Upper lobe of left lung (tissue), 6 donors: ENCODE measurements at regions not wholly inside any gene's neighbourhood (a gene's known extent, or its start where the extent isn't known, plus 50 kb on each side); places are given as distances from the start of the nearest gene placed in this dataset.

ENCODE experiments used
- ATAC-seq, 2 donors: fragments of 200-7000 bp; cut with Tn5 transposase; one replicate each; pipeline ENCODE4 v1.9.1; 2022; ENCODE audit warnings: mild to moderate bottlenecking in 2 of 2, moderate library complexity in 2 of 2; ENCODE audit not compliant: low FRiP score in 2 of 2
- DNase-seq, 2 donors: peaks; one replicate each; pipeline ENCODE4 v3.0.0-alpha.2; 2019 to 2020
- H3K27ac ChIP-seq, 4 donors: fragments of 200-600 bp; sonication (generic); one replicate each; pipeline ENCODE4 v1.5.1; 2016 to 2019
- H3K27me3 ChIP-seq, 4 donors: fragments of 200-600 bp; sonication (generic); one replicate each; pipeline ENCODE4 v1.5.1; 2017 to 2019
- H3K36me3 ChIP-seq, 4 donors: fragments of 200-600 bp; sonication (generic); one replicate each; pipeline ENCODE4 v1.5.1; 2016 to 2019
- H3K4me1 ChIP-seq, 4 donors: fragments of 200-600 bp; sonication (generic); one replicate each; pipeline ENCODE4 v1.5.1; 2018 to 2019
- H3K4me3 ChIP-seq, 4 donors: fragments of 200-600 bp; sonication (generic); one replicate each; pipeline ENCODE4 v1.5.1; 2017 to 2019; ENCODE audit warnings: mild to moderate bottlenecking in 2 of 4, moderate library complexity in 1 of 4
- H3K9me3 ChIP-seq, 4 donors: fragments of 200-600 bp; sonication (generic); one replicate each; pipeline ENCODE4 v1.5.1; 2018 to 2019
- CTCF ChIP-seq, 6 experiments: fragments of 450-650 bp in 4 of 6; fragments of 200-600 bp in 2 of 6; sonication (generic) in 2 of 6; IDR thresholded peaks; one replicate each; pipeline ENCODE4 v1.5.1; 2016 to 2019; ENCODE audit warnings: antibody characterized with exemption in 6 of 6
- EP300 ChIP-seq, 4 donors: sonication (generic); formaldehyde crosslinking; IDR thresholded peaks; one replicate each; pipeline ENCODE4 v1.5.1; 2017; ENCODE audit warnings: antibody characterized with exemption in 4 of 4, control low read depth in 2 of 4
- POLR2A ChIP-seq, 4 donors: fragments of 450-650 bp; IDR thresholded peaks; one replicate each; pipeline ENCODE4 v1.5.1; 2016 to 2017; ENCODE audit warnings: antibody characterized with exemption in 4 of 4, mild to moderate bottlenecking in 2 of 4
- POLR2AphosphoS5 ChIP-seq, 2 donors: sonication (generic); formaldehyde crosslinking; IDR thresholded peaks; one replicate each; pipeline ENCODE4 v1.5.1; 2017; ENCODE audit warnings: antibody characterized with exemption in 2 of 2
- WGBS, 2 donors: methylation state at CpG; one replicate each; pipeline ENCODE4 v1.1.5; 2017 to 2018; 5-methylcytosine and 5-hydroxymethylcytosine counted together
- donor health status: DM: no; HTN: no; CAD: no; lungs with moderate emphysema.
- donor health status: DM: no; HTN: yes; CAD: no; lungs with severe emphysema.

DNA sequence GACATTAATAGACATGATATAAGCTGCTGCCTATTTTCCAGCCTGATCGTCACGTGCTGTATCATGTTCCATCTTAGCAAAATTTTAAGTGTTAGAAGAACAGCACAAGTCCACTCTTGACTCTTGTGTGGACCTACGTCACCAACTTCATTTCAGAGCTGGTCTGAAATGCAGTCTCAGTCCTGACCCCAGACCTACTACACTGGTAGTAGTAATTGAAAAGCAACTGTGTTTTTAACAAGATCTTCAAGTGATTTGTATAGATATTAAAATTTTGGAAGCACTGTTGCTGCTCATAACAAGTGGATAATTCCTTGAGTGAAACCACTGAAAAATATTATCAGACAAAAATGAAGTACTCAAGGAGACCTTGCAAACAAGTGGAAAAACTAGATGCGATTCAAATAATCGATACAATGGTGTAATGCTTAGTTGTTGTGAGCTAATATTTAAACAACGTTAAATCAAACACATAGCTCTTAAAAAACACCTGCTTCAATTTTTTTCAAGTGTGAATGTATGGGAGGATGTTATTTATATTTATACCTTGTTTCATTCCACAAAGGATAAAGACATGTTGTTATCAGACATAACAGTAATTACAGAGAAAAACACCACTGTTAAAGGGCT, 110.9 kb upstream of the JAG1 start:
- Histone ChIP-seq H3K9me3 (no peaks in the 10 kb centered on the region), H3K27ac (no peak overlapping the region), H3K27me3 (no peaks in the 10 kb centered on the region), H3K36me3 (no peaks in the 10 kb centered on the region), H3K4me1 (peaks cover 0 to 6% (median 2%) of the 10 kb centered on the region in 4 donors), H3K4me3 (no peak overlapping the region)
- TF ChIP-seq EP300 (IDR thresholded peaks at IDR 0.05) (no peak), POLR2AphosphoS5 (IDR thresholded peaks at IDR 0.05) (no peak), POLR2A (IDR thresholded peaks at IDR 0.05) (no peak), CTCF (IDR thresholded peaks at IDR 0.05) (no peak)
- DNase-seq (no peak), ATAC-seq (no peak)
- 87 to 90% methylated on average over 6 of the region's 6 CpGs for WGBS, 2 donors

DNA sequence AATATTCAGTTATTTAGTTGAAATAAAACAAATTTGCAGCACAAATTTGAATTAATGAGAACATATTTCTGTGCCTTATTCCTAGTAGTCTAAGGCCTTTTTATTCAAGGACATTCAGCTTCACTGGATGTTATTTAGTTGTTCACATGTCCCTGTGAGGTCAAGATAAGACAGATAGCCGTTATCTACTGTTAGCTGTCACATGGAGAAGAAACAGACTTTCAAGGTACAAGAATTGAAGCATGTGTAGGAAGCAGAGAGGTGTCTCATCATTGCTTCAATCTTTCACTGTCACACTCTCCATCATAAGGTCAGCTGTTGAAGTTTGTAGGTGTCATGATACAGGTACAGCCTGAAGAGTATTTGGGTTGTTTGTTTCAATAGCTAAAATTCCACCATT, 112.9 kb upstream of the JAG1 start:
- no peak overlapping the region for H3K27ac ChIP-seq
- no peaks in the 10 kb centered on the region for H3K4me1 ChIP-seq
- no peaks in the 10 kb centered on the region for H3K27me3 ChIP-seq
- 88 to 95% methylated on average over 1 of the region's 1 CpG for WGBS, 2 donors
- ATAC-seq (no peak), DNase-seq (no peak)
- no peaks in the 10 kb centered on the region for H3K36me3 ChIP-seq
- H3K9me3 ChIP-seq = no peaks in the 10 kb centered on the region
- TF ChIP-seq EP300 (IDR thresholded peaks at IDR 0.05) (no peak), CTCF (IDR thresholded peaks at IDR 0.05) (no peak), POLR2AphosphoS5 (IDR thresholded peaks at IDR 0.05) (no peak), POLR2A (IDR thresholded peaks at IDR 0.05) (no peak)
- H3K4me3 ChIP-seq = no peak overlapping the region

DNA sequence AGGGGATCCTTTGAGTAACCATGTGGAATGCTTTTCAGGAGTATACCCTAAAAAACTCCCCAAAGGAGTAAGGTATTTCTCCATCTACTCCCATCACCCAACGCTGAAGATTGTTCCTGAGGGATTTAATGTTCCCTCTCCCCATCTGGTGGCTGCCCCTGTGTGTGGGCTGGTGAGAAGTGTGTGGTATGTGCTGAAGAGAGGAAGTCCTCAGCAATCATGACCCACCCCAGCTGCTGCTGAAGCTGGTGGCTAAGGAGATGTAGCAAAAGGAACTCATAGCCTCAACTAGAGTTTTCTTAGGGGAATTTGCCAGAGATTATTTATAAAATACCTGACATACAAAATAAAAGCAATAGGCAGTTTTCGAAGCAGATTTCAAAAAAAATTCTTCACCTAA, 114.3 kb upstream of the JAG1 start:
- WGBS, 2 donors = 80 to 82% methylated on average over 2 of the region's 2 CpGs
- no peak for DNase-seq
- Histone ChIP-seq H3K27ac (no peak overlapping the region), H3K36me3 (no peaks in the 10 kb centered on the region), H3K4me3 (no peak overlapping the region), H3K27me3 (no peaks in the 10 kb centered on the region), H3K4me1 (no peaks in the 10 kb centered on the region), H3K9me3 (no peaks in the 10 kb centered on the region)
- TF ChIP-seq EP300 (IDR thresholded peaks at IDR 0.05) = no peak
- TF ChIP-seq CTCF (IDR thresholded peaks at IDR 0.05) = no peak
- no peak for TF ChIP-seq POLR2AphosphoS5 (IDR thresholded peaks at IDR 0.05)
- ATAC-seq = no peak

GRCh38 chr20:10788877-10789276, 115.1 kb upstream of the JAG1 start:
- H3K4me1 ChIP-seq = no peaks in the 10 kb centered on the region
- H3K9me3 ChIP-seq = no peaks in the 10 kb centered on the region
- ATAC-seq (no peak), DNase-seq (no peak)
- no peaks in the 10 kb centered on the region for H3K27me3 ChIP-seq
- TF ChIP-seq CTCF (IDR thresholded peaks at IDR 0.05) = no peak
- no peak for TF ChIP-seq POLR2A (IDR thresholded peaks at IDR 0.05)
- no peak for TF ChIP-seq EP300 (IDR thresholded peaks at IDR 0.05)
- no peak for TF ChIP-seq POLR2AphosphoS5 (IDR thresholded peaks at IDR 0.05)
- H3K4me3 ChIP-seq = no peak overlapping the region
- WGBS, 2 donors = 90 to 95% methylated on average over 4 of the region's 4 CpGs
- no peaks in the 10 kb centered on the region for H3K36me3 ChIP-seq
- no peak overlapping the region for H3K27ac ChIP-seq

GRCh38 chr20:10789386-10789785, 115.6 kb upstream of the JAG1 start:
- no peaks in the 10 kb centered on the region for H3K27me3 ChIP-seq
- DNase-seq (no peak), ATAC-seq (no peak)
- TF ChIP-seq POLR2A (IDR thresholded peaks at IDR 0.05) = no peak
- TF ChIP-seq POLR2AphosphoS5 (IDR thresholded peaks at IDR 0.05) = no peak
- TF ChIP-seq EP300 (IDR thresholded peaks at IDR 0.05) = no peak
- TF ChIP-seq CTCF (IDR thresholded peaks at IDR 0.05) = no peak
- no peaks in the 10 kb centered on the region for H3K36me3 ChIP-seq
- H3K4me1 ChIP-seq = no peaks in the 10 kb centered on the region
- no peak overlapping the region for H3K27ac ChIP-seq
- WGBS, 2 donors = 100% methylated on average over 1 of the region's 1 CpG
- no peak overlapping the region for H3K4me3 ChIP-seq
- H3K9me3 ChIP-seq = no peaks in the 10 kb centered on the region
